CD14-positive monocyte (primary cell): ENCODE measurements at regions not wholly inside any gene's neighbourhood (a gene's known extent, or its start where the extent isn't known, plus 50 kb on each side); places are given as distances from the start of the nearest gene placed in this dataset.

Experiments used
- DNase-seq, 3 donors: peaks; one replicate each; pipeline ENCODE4 v3.0.0-alpha.2; 2011 to 2022
- H2AFZ ChIP-seq: 2 replicates; pipeline ENCODE4 v1.6.0; 2012; ENCODE audit warnings: mild to moderate bottlenecking, low read depth, low read length, inconsistent platforms; ENCODE audit not compliant: insufficient read depth, poor library complexity, severe bottlenecking
- H3K27ac ChIP-seq, 2 donors: 1 replicate in 1 of 2; 2 replicates in 1 of 2; pipeline ENCODE4 v1.5.1; 2012 to 2013; ENCODE audit warnings: low read length in 2 of 2, control low read depth in 1 of 2, inconsistent platforms in 1 of 2, low read depth in 1 of 2, mild to moderate bottlenecking in 1 of 2
- H3K27me3 ChIP-seq, 2 donors: one replicate each; pipeline versions ENCODE4 v1.6.0 to v1.6.1; 2011 to 2013; ENCODE audit warnings: low read length in 2 of 2; ENCODE audit not compliant: control insufficient read depth in 2 of 2, insufficient read depth in 2 of 2
- H3K36me3 ChIP-seq, 2 donors: replicated peaks in 1 of 2; 1 replicate in 1 of 2; 2 replicates in 1 of 2; pipeline versions ENCODE4 v1.5.1 to v1.6.1; 2012 to 2013; ENCODE audit warnings: low read length in 2 of 2, control low read depth in 1 of 2, inconsistent platforms in 1 of 2, mild to moderate bottlenecking in 1 of 2; ENCODE audit not compliant: insufficient read depth in 2 of 2, control insufficient read depth in 1 of 2
- H3K4me1 ChIP-seq, 2 donors: 1 replicate in 1 of 2; 2 replicates in 1 of 2; pipeline versions ENCODE4 v1.5.1 to v1.6.1; 2012 to 2013; ENCODE audit warnings: low read length in 2 of 2, control low read depth in 1 of 2, inconsistent platforms in 1 of 2, mild to moderate bottlenecking in 1 of 2, moderate library complexity in 1 of 2; ENCODE audit not compliant: insufficient read depth in 2 of 2, control insufficient read depth in 1 of 2
- H3K4me2 ChIP-seq: replicated peaks from 2 replicates; pipeline ENCODE3; 2012; ENCODE audit warnings: low read length, moderate library complexity, mild to moderate bottlenecking; ENCODE audit not compliant: poor library complexity, severe bottlenecking; ENCODE audit errors: extremely low read depth
- H3K4me3 ChIP-seq, 3 experiments: fragments of 200-600 bp in 1 of 3; sonication (generic) in 1 of 3; replicated peaks in 1 of 3; 1 replicate in 2 of 3; 2 replicates in 1 of 3; pipeline ENCODE4 v1.5.1; 2011 to 2013; ENCODE audit warnings: low read length in 3 of 3, mild to moderate bottlenecking in 3 of 3, control low read depth in 2 of 3, low read depth in 2 of 3, inconsistent platforms in 1 of 3, moderate library complexity in 1 of 3
- H3K79me2 ChIP-seq: 2 replicates; pipeline ENCODE4 v1.6.0; 2012; ENCODE audit warnings: mild to moderate bottlenecking, control low read depth, inconsistent platforms, low read length, moderate library complexity; ENCODE audit not compliant: insufficient read depth
- H3K9ac ChIP-seq: 2 replicates; pipeline ENCODE4 v1.6.0; 2017; ENCODE audit warnings: low read length, mild to moderate bottlenecking; ENCODE audit not compliant: insufficient read depth, poor library complexity, severe bottlenecking
- H3K9me3 ChIP-seq, 2 donors: replicated peaks in 1 of 2; 1 replicate in 1 of 2; 2 replicates in 1 of 2; pipeline versions ENCODE4 v1.5.1 to v1.6.1; 2012 to 2013; ENCODE audit warnings: low read length in 2 of 2, control low read depth in 1 of 2; ENCODE audit not compliant: control insufficient read depth in 1 of 2, insufficient read depth in 1 of 2
- H4K20me1 ChIP-seq: 2 replicates; pipeline ENCODE4 v1.6.0; 2012; ENCODE audit warnings: mild to moderate bottlenecking, low read length, control low read depth, moderate library complexity; ENCODE audit not compliant: insufficient read depth
- H3K27ac Mint-ChIP-seq, 7 donors: one replicate each; pipeline ENCODE4 v1.8.0; 2020; ENCODE audit warnings: mild to moderate bottlenecking in 7 of 7, mixed read lengths in 7 of 7, moderate library complexity in 6 of 7, inconsistent platforms in 2 of 7
- H3K27me3 Mint-ChIP-seq, 3 donors: one replicate each; pipeline ENCODE4 v1.8.0; 2021 to 2022; ENCODE audit warnings: low read depth in 3 of 3, mild to moderate bottlenecking in 3 of 3, mixed read lengths in 3 of 3, moderate library complexity in 3 of 3, inconsistent platforms in 1 of 3
- H3K36me3 Mint-ChIP-seq, 2 donors: one replicate each; pipeline ENCODE4 v1.8.0; 2020; ENCODE audit warnings: mixed read lengths in 2 of 2, inconsistent platforms in 1 of 2, mild to moderate bottlenecking in 1 of 2
- H3K4me1 Mint-ChIP-seq: one replicate; pipeline ENCODE4 v1.8.0; 2020; ENCODE audit warnings: mild to moderate bottlenecking, mixed read lengths
- H3K4me3 Mint-ChIP-seq, 2 donors: one replicate each; pipeline ENCODE4 v1.8.0; 2020; ENCODE audit warnings: mild to moderate bottlenecking in 2 of 2, mixed read lengths in 2 of 2, moderate library complexity in 1 of 2
- H3K9me3 Mint-ChIP-seq, 7 donors: one replicate each; pipeline ENCODE4 v1.8.0; 2020 to 2022; ENCODE audit warnings: mixed read lengths in 7 of 7, mild to moderate bottlenecking in 6 of 7, moderate library complexity in 6 of 7, inconsistent platforms in 2 of 7
- CTCF ChIP-seq: fragments of 200-600 bp; IDR thresholded peaks from one replicate; pipeline ENCODE4 v1.8.0; 2022; ENCODE audit warnings: antibody characterized with exemption, mild to moderate bottlenecking
- WGBS: methylation state at CpG from one replicate; pipeline ENCODE4 v1.1.5; 2013; ENCODE audit warnings: missing lambda C conversion rate; ENCODE audit not compliant: insufficient coverage; 5-methylcytosine and 5-hydroxymethylcytosine counted together
- intact Hi-C, 2 donors: fragments of 100-400 bp; cut with micrococcal nuclease; formaldehyde crosslinking; loops; one replicate each; pipeline versions ENCODE4 v1.15.0 to v1.15.1; 2023

GRCh38 chr3:146750196-146750595 lies 145.1 kb upstream of the PLSCR5 start:
- H3K4me3 Mint-ChIP-seq = no peak overlapping the region
- Histone ChIP-seq H2AFZ (no peak overlapping the region), H3K9ac (no peak overlapping the region), H3K27ac (no peak overlapping the region), H3K9me3 (no peaks in the 10 kb centered on the region), H4K20me1 (no peaks in the 10 kb centered on the region), H3K79me2 (no peaks in the 10 kb centered on the region), H3K4me3 (no peak overlapping the region), H3K4me1 (no peaks in the 10 kb centered on the region), H3K27me3 (no peaks in the 10 kb centered on the region), H3K4me2 (no peak overlapping the region), H3K36me3 (no peaks in the 10 kb centered on the region)
- H3K4me1 Mint-ChIP-seq = no peaks in the 10 kb centered on the region
- H3K27me3 Mint-ChIP-seq = no peaks in the 10 kb centered on the region
- no peak for TF ChIP-seq CTCF
- peaks cover 0 to 8% (median 4%) of the 10 kb centered on the region in 7 donors for H3K9me3 Mint-ChIP-seq
- no peak overlapping the region for H3K27ac Mint-ChIP-seq
- no peaks in the 10 kb centered on the region for H3K36me3 Mint-ChIP-seq
- no peak for DNase-seq
- no CpG with 5 or more reads among the region's 2 CpGs for WGBS
- intact Hi-C loops = no loop called here

- no CpG with 5 or more reads among the region's 4 CpGs for WGBS
- Histone ChIP-seq H3K79me2 (no peaks in the 10 kb centered on the region), H3K36me3 (no peaks in the 10 kb centered on the region), H4K20me1 (no peaks in the 10 kb centered on the region), H3K9me3 (no peaks in the 10 kb centered on the region), H3K4me1 (no peaks in the 10 kb centered on the region), H3K4me3 (no peak overlapping the region), H3K9ac (no peak overlapping the region), H3K27me3 (no peaks in the 10 kb centered on the region), H2AFZ (no peak overlapping the region), H3K4me2 (no peak overlapping the region), H3K27ac (no peak overlapping the region)
- intact Hi-C loops = no loop called here
- Mint-ChIP-seq H3K9me3 (peaks cover 0 to 8% (median 2%) of the 10 kb centered on the region in 7 donors), H3K4me1 (no peaks in the 10 kb centered on the region), H3K27me3 (no peaks in the 10 kb centered on the region), H3K36me3 (no peaks in the 10 kb centered on the region), H3K27ac (no peak overlapping the region), H3K4me3 (no peak overlapping the region)
- DNase-seq = no peak
- no peak for TF ChIP-seq CTCF
Observed at GRCh38 chr3:146747928-146748327, 142.8 kb upstream of the PLSCR5 start.
